GM18507 (cell line): ENCODE measurements at regions not wholly inside any gene's neighbourhood (a gene's known extent, or its start where the extent isn't known, plus 50 kb on each side); places are given as distances from the start of the nearest gene placed in this dataset.

ENCODE experiments used
- DNase-seq: peaks from one replicate; pipeline ENCODE4 v3.0.0; 2011; ENCODE audit warnings: low read depth; ENCODE audit not compliant: insufficient read length; ENCODE audit errors: extremely low spot score
- FAIRE-seq: peaks from 2 replicates; lab custom pipeline; 2011; peaks lifted over from hg19 to GRCh38; lab: Jason Lieb, UNC

DNA sequence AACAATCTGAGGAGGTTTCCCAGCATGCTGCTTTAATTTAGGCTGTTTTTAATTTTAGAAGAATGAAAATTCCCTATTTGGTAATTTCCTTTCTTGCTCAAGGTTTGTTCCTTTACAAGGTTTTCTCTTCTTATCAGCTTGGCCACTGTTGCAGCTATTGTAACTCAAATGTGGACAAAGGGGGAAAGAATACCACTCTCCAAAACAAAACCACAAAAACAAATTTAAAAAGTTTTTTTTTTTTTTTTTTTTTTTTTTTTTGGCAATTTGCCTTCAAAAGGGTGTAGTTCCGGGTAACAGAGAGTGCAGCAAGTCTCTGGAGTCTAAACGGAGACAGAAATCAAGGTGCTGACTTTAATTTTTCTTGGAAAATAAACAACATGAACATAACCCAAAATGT is 306.4 kb upstream of the ARGLU1 start:
- FAIRE-seq (no peak), DNase-seq (no peak)

GRCh38 chr13:106873810-106874209 is 305.9 kb upstream of the ARGLU1 start:
- no peak for FAIRE-seq
- no peak for DNase-seq

DNA sequence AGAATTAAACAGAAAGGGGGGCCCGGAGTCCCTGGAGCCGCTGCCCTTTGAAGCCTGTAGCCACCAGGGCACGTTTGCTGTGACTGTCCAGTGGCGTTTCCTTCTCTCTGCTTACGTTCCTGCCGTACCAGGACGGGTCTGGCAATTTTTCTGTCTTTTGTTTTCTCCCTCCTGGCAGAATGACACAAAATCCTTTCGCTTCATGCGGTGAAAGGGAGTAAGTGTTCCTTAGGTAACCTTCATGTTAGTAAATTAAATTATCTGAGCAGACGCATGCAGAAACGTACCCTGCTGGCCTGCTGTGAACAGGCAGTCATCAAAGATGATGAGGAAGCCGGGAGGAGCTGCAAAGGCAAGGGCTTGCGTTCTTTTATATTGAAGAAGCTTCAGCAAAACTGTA is 299.3 kb upstream of the ARGLU1 start:
- FAIRE-seq (no peak), DNase-seq (no peak)

- FAIRE-seq = no peak
- no peak for DNase-seq
Measured at GRCh38 chr13:106865716-106866440, 297.9 kb upstream of the ARGLU1 start.

DNA sequence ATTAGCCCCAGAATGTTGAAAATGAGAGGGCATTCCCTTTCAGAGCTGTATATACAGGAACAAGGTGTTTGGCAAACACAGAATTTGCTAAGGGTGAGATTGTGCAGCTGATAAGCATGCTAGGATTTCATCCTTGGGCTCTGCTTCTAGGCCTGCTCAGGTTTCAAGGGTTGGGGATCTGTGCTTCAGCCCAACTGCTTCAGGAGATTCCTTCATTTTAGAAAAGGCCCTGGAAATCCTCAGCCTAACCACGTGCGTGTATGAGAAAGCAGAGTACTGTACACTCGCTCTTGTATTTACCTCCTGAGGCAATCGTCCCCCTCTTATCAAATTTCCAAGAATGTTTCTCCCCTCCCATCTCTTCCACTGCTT is 291.6 kb upstream of the ARGLU1 start:
- FAIRE-seq (no peak), DNase-seq (no peak)

GRCh38 chr13:106858903-106859532 is 291.1 kb upstream of the ARGLU1 start:
- FAIRE-seq = no peak

GRCh38 chr13:106852436-106852835 is 284.5 kb upstream of the ARGLU1 start:
- FAIRE-seq (no peak), DNase-seq (no peak)

More at GRCh38 chr13:106858903-106859532, 291.1 kb upstream of the ARGLU1 start:
- DNase-seq = no peak

- DNase-seq (no peak), FAIRE-seq (no peak)
Measured at GRCh38 chr13:106850973-106851650, 283.2 kb upstream of the ARGLU1 start.

DNA sequence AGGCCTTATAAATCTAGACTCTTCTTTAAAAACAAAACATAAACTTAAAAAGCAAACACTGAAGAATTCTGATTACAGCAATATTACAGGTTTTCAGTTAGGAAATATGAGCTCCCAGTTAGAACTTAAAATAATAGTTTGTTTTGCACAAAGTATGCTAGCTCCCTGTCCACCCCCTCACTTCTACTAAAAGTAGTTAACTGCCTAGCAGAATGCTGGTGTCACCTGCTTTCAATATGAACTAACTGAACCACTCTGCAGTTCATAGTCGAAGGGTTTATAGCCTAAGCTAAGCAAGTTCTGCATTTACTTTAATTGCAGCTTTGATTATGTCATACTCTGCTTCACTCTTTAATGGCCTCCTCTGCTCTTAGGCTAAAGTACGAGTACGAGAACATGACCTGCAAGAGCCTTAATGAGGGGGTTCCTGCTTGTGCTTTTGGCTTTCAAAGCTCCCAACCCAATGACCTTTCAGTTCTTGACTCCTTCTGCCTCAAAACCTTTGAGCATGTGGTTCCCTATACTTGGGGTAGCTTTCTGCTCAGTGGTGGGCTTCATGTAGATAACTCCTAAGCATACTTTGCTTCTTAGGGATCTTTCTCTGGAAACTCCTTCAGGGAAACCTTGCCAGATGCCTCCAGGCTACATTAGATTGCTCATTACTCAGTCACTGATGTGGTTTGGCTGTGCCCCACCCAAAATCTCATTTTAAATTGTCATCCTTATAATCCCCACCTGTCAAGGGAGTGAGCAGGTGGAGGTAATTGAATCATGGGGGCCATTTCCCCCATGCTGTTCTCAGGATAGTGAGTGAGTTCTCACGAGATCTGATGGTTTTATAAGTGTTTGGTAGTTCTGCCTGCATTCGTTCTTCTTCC is 278.9 kb upstream of the ARGLU1 start:
- FAIRE-seq = no peak
- DNase-seq = no peak

GRCh38 chr13:106836186-106836802 is 268.4 kb upstream of the ARGLU1 start:
- no peak for DNase-seq
- FAIRE-seq = no peak

- DNase-seq = no peak
- FAIRE-seq = no peak
Measured at GRCh38 chr13:106835477-106835876, 267.5 kb upstream of the ARGLU1 start.

DNA sequence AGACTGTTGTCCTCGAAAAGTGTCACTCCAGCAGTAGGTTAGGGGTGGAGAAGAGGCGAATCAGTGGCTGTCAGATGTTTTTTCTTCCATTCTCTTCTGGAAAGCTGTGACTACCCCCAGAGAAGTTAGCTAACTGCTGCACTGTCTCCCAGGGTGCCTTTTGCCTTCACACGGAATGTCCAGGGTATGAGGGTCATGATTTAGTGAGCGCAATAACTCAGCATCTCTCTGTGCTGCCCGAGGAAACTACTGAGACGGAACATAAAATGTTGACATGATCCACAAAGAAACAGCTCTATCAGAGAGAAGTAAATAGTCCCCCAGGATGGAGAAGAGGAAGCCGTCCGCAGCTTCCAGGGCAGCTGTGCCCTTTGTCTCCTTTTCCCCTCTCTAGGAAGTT is 254.0 kb upstream of the ARGLU1 start:
- FAIRE-seq = no peak

GRCh38 chr13:106819413-106820180 is 251.7 kb upstream of the ARGLU1 start:
- FAIRE-seq = no peak
- no peak for DNase-seq

More for the DNA sequence above, 254.0 kb upstream of the ARGLU1 start:
- no peak for DNase-seq

DNA sequence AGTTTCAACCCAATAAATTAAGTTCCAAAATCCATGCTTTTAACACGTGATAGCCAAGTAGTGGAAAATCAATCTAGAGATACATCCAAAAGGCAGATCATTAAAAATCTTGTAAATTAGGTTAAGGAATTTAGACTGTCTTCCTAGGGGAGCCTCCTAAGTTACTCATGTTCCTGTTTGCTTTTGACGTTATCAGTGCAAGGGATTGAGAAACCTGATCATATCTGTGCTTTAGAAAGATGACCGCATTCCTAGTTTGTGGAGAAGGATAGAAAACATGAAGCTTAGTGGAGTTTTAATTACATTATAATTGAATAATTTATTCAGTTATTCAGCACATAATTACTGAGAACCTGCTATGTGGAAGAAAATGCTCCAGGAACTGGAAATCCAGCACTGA is 251.0 kb upstream of the ARGLU1 start:
- DNase-seq (no peak), FAIRE-seq (no peak)

GRCh38 chr13:106815545-106815944 is 247.6 kb upstream of the ARGLU1 start:
- no peak for FAIRE-seq
- no peak for DNase-seq

DNA sequence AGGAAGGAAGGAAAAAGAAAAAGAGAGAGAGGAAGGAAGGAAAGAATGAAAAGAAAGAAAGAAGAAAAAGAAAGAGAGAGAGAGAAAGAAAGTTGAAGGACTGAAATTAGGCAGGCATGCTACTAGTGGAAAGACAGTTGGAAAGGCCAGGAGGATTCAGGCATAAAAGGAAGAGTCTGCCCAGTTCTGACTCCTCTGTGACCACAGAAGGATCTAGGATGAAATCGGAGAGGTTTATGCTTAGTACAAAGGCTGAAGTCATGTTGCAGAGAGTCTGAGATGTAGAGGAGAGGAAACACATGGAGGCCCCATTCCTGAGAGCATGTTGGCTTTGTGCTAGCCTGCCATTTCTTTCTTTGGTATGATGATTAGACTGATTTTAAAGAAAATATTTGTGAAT is 246.5 kb upstream of the ARGLU1 start:
- no peak for DNase-seq
- FAIRE-seq = no peak

- DNase-seq = no peak
- FAIRE-seq = no peak
Measured at GRCh38 chr13:106810069-106810468, 242.1 kb upstream of the ARGLU1 start.

DNA sequence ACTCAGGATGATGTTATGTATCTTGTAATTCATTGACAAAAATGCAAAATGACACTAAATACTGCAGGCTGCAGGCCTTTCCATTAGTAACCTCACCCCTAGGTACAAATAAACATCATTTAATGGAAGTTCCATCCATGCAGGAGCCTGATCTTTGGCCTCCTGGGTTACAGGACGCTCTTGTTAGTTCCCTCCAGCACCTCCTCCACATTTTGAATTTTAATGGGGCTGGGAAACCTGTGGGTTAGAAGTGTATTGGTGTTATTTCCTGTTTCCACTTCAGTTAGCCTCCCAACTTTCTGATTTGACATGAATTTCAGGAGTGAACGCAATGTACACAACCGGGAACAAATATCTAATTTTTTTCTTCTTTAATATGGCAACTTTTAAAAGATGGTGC is 237.1 kb upstream of the ARGLU1 start:
- FAIRE-seq (no peak), DNase-seq (no peak)

GRCh38 chr13:106802917-106803316 is 235.0 kb upstream of the ARGLU1 start:
- FAIRE-seq (no peak), DNase-seq (no peak)
